HCT116 (cell line): ENCODE measurements at regions not wholly inside any gene's neighbourhood (a gene's known extent, or its start where the extent isn't known, plus 50 kb on each side); places are given as distances from the start of the nearest gene placed in this dataset.

Experiments used
- ATAC-seq: fragments of 200-7000 bp; cut with Tn5 transposase; 2 replicates; pipeline ENCODE4 v1.9.1; 2020; ENCODE audit warnings: mild to moderate bottlenecking, moderate library complexity
- BruUV-seq: library from RNA; stranded (reverse); fragments of 400-500 nt; replicated peaks from 2 replicates; lab custom pipeline; 2021; lab: Mats Ljungman, UMichigan
- CTCF ChIA-PET: fragments of 300-600 bp; sonication (Branson Sonifier 250); formaldehyde crosslinking; loops from one replicate; lab custom pipeline; 2021; ENCODE audit warnings: antibody characterized with exemption; lab: Charles Lee
- POLR2A ChIA-PET: fragments of 300-600, 350-600 bp; sonication (Branson Sonifier 250); formaldehyde crosslinking; loops from one replicate; lab custom pipeline; 2021; ENCODE audit warnings: antibody characterized with exemption; lab: Charles Lee
- RAD21 ChIA-PET, 2 experiments: fragments of 300-600 bp; sonication (Branson Sonifier 250); formaldehyde crosslinking; loops; one replicate each; lab custom pipeline; 2023; ENCODE audit warnings: low total read pairs in 2 of 2; ENCODE audit not compliant: uncharacterized antibody in 2 of 2, unreplicated experiment in 2 of 2, low non-redundant PET in 1 of 2; lab: Charles Lee
- DNase-seq: peaks from one replicate; pipeline ENCODE4 v3.0.0-alpha.2; 2010; ENCODE audit warnings: low read depth, low spot score
- H2AFZ ChIP-seq: fragments of 200-600 bp; shearing (Covaris generic), sonication (generic); 2 replicates; pipeline ENCODE4 v1.6.1; 2017; ENCODE audit warnings: low read depth, mixed run types, mixed read lengths, antibody characterized with exemption, low read length; ENCODE audit not compliant: poor library complexity, severe bottlenecking
- H3K27ac ChIP-seq: 2 replicates; pipeline ENCODE4 v1.5.1; 2012; ENCODE audit warnings: low read depth, low read length
- H3K27me3 ChIP-seq: fragments of 200-600 bp; sonication (generic); 2 replicates; pipeline ENCODE4 v1.6.1; 2016; ENCODE audit warnings: mixed run types, low read length, mixed read lengths; ENCODE audit not compliant: insufficient read depth
- H3K36me3 ChIP-seq, 2 experiments: fragments of 200-500 bp in 1 of 2; fragments of 200-600 bp in 1 of 2; sonication (Bioruptor generic) in 1 of 2; sonication (generic) in 1 of 2; 2 replicates each; pipeline versions ENCODE4 v1.5.1 to v1.6.1; 2014 to 2016; ENCODE audit warnings: low read length in 2 of 2, inconsistent platforms in 1 of 2, mixed read lengths in 1 of 2, mixed run types in 1 of 2; ENCODE audit not compliant: insufficient read depth in 2 of 2, control insufficient read depth in 1 of 2
- H3K4me1 ChIP-seq, 2 experiments: fragments of 200-600 bp in 1 of 2; sonication (generic) in 1 of 2; 2 replicates each; pipeline versions ENCODE4 v1.5.1 to v1.6.1; 2012 to 2017; ENCODE audit warnings: low read length in 2 of 2, inconsistent platforms in 1 of 2, mild to moderate bottlenecking in 1 of 2, mixed read lengths in 1 of 2, mixed run types in 1 of 2, moderate library complexity in 1 of 2; ENCODE audit not compliant: insufficient read depth in 2 of 2, control insufficient read depth in 1 of 2
- H3K4me2 ChIP-seq: fragments of 200-600 bp; sonication (generic); 2 replicates; pipeline ENCODE4 v1.6.1; 2017; ENCODE audit warnings: mixed run types, low read length, mixed read lengths
- H3K4me3 ChIP-seq, 2 experiments: fragments of 200-600 bp in 1 of 2; sonication (generic) in 1 of 2; replicated peaks in 1 of 2; 2 replicates each; pipeline ENCODE4 v1.5.1; 2011 to 2016; ENCODE audit warnings: low read length in 2 of 2, control low read depth in 1 of 2, low read depth in 1 of 2, mild to moderate bottlenecking in 1 of 2, mixed read lengths in 1 of 2, mixed run types in 1 of 2
- H3K79me2 ChIP-seq: fragments of 200-600 bp; sonication (generic); 2 replicates; pipeline ENCODE4 v1.6.1; 2017; ENCODE audit warnings: mild to moderate bottlenecking, mixed run types, low read length, moderate library complexity, mixed read lengths; ENCODE audit not compliant: insufficient read depth
- H3K9ac ChIP-seq: fragments of 200-600 bp; sonication (generic); 2 replicates; pipeline ENCODE4 v1.6.1; 2016; ENCODE audit warnings: low read length, mixed read lengths
- H3K9me2 ChIP-seq: fragments of 200-600 bp; sonication (generic), shearing (Covaris generic); 2 replicates; pipeline ENCODE4 v1.6.1; 2017; ENCODE audit warnings: mixed run types, mild to moderate bottlenecking, moderate library complexity; ENCODE audit not compliant: insufficient read depth
- H3K9me3 ChIP-seq, 2 experiments: fragments of 200-500 bp in 1 of 2; fragments of 200-600 bp in 1 of 2; sonication (Bioruptor generic) in 1 of 2; sonication (generic) in 1 of 2; 2 replicates each; pipeline ENCODE4 v1.6.1; 2014 to 2017; ENCODE audit warnings: low read length in 2 of 2, mixed read lengths in 2 of 2, inconsistent platforms in 1 of 2, low read depth in 1 of 2, mild to moderate bottlenecking in 1 of 2, mixed run types in 1 of 2, moderate library complexity in 1 of 2; ENCODE audit not compliant: control insufficient read depth in 1 of 2, insufficient read depth in 1 of 2
- H4K20me1 ChIP-seq: fragments of 200-600 bp; sonication (generic), shearing (Covaris generic); 2 replicates; pipeline ENCODE4 v1.6.1; 2017; ENCODE audit warnings: mixed run types, mild to moderate bottlenecking, moderate library complexity; ENCODE audit not compliant: insufficient read depth
- ATF3 ChIP-seq: IDR thresholded peaks from 2 replicates; pipeline ENCODE4 v1.6.1; 2012
- CBX3 ChIP-seq: IDR thresholded peaks from 2 replicates; pipeline ENCODE4 v1.6.1; 2012; ENCODE audit warnings: low read depth
- CEBPB ChIP-seq: IDR thresholded peaks from 2 replicates; pipeline ENCODE4 v1.6.1; 2012; ENCODE audit warnings: low read depth
- ELF1 ChIP-seq: IDR thresholded peaks from 2 replicates; pipeline ENCODE4 v1.6.1; 2012; ENCODE audit warnings: low read depth, borderline replicate concordance
- EZH2 ChIP-seq: fragments of 200-600 bp; sonication (generic); IDR thresholded peaks from 2 replicates; pipeline ENCODE4 v1.6.1; 2017; ENCODE audit warnings: antibody characterized with exemption, mixed run types
- EZH2phosphoT487 ChIP-seq: fragments of 200-600 bp; IDR thresholded peaks from 2 replicates; pipeline ENCODE4 v1.6.1; 2018; ENCODE audit warnings: antibody characterized with exemption, borderline replicate concordance
- FOSL1 ChIP-seq: IDR thresholded peaks from 2 replicates; pipeline ENCODE4 v1.6.1; 2012; ENCODE audit warnings: low read depth
- JUND ChIP-seq: IDR thresholded peaks from 2 replicates; pipeline ENCODE4 v1.6.1; 2012
- MAX ChIP-seq: IDR thresholded peaks from 2 replicates; pipeline ENCODE4 v1.6.1; 2012
- POLR2A ChIP-seq: IDR thresholded peaks from 2 replicates; pipeline ENCODE4 v1.7.0; 2011; ENCODE audit warnings: borderline replicate concordance; ENCODE audit not compliant: insufficient read depth, insufficient read length; ENCODE audit errors: extremely low read depth
- RAD21 ChIP-seq: IDR thresholded peaks from 2 replicates; pipeline ENCODE4 v1.6.1; 2012; ENCODE audit warnings: low read depth, mild to moderate bottlenecking
- SIN3A ChIP-seq: IDR thresholded peaks from 2 replicates; pipeline ENCODE4 v1.6.1; 2012; ENCODE audit warnings: low read depth
- SP1 ChIP-seq: IDR thresholded peaks from 2 replicates; pipeline ENCODE4 v1.6.1; 2012; ENCODE audit warnings: low read depth
- SRF ChIP-seq: IDR thresholded peaks from 2 replicates; pipeline ENCODE4 v1.6.1; 2012; ENCODE audit warnings: low read depth
- YY1 ChIP-seq: IDR thresholded peaks from 2 replicates; pipeline ENCODE4 v1.6.1; 2011; ENCODE audit warnings: low read length, low read depth, moderate library complexity, mild to moderate bottlenecking; ENCODE audit not compliant: insufficient replicate concordance; ENCODE audit errors: extremely low read depth
- ZBTB33 ChIP-seq: IDR thresholded peaks from 2 replicates; pipeline ENCODE4 v1.6.1; 2011; ENCODE audit warnings: mild to moderate bottlenecking, low read length, moderate library complexity; ENCODE audit not compliant: insufficient replicate concordance; ENCODE audit errors: extremely low read depth
- ZNF274 ChIP-seq: fragments of 200-500 bp; sonication (Bioruptor generic); IDR thresholded peaks from 2 replicates; pipeline ENCODE4 v1.6.1; 2014; ENCODE audit warnings: mild to moderate bottlenecking, low read depth, low read length, inconsistent platforms
- intact Hi-C: fragments of 100-400 bp; cut with micrococcal nuclease; formaldehyde crosslinking; loops from 2 replicates; pipeline ENCODE4 v1.10.0; 2022

- H3K4me3 ChIP-seq = no peak overlapping the region
- H3K4me1 ChIP-seq = no peaks in the 10 kb centered on the region
- TF ChIP-seq RAD21 (no peak), CEBPB (no peak), POLR2A (no peak), ZBTB33 (no peak), MAX (no peak), YY1 (no peak), SRF (no peak), SIN3A (no peak), FOSL1 (no peak), ZNF274 (no peak), CBX3 (no peak), ATF3 (no peak), ELF1 (no peak), EZH2 (no peak), EZH2phosphoT487 (no peak), JUND (no peak), SP1 (no peak)
- TF ChIP-seq, all 23 proteins: peak for 0
- BruUV-seq = no TSS peak
- no peaks in the 10 kb centered on the region for H3K79me2 ChIP-seq
- DNase-seq (no peak), ATAC-seq (no peak)
- H3K4me2 ChIP-seq = no peak overlapping the region
- CTCF ChIA-PET = no interaction called here
- H3K9ac ChIP-seq = no peak overlapping the region
- no peak overlapping the region for H3K27ac ChIP-seq
- intact Hi-C loops = no loop called here
- H4K20me1 ChIP-seq = no peaks in the 10 kb centered on the region
- H3K9me3 ChIP-seq = no peaks in the 10 kb centered on the region
- no peaks in the 10 kb centered on the region for H3K9me2 ChIP-seq
- H3K36me3 ChIP-seq = no peaks in the 10 kb centered on the region
- RAD21 ChIA-PET = no interaction called here
- POLR2A ChIA-PET = no interaction called here
- H3K27me3 ChIP-seq = 0 out of 2 replicates have a peak, but pooled peaks cover 6% of the 10 kb centered on the region
- no peak overlapping the region for H2AFZ ChIP-seq
These were observed 89.0 kb upstream of the PPP2R2D start for GRCh38 chr10:131811630-131812403.
